Gastroesophageal sphincter (tissue), 4 donors: ENCODE measurements at regions not wholly inside any gene's neighbourhood (a gene's known extent, or its start where the extent isn't known, plus 50 kb on each side); places are given as distances from the start of the nearest gene placed in this dataset.

Experiments used
- ATAC-seq: fragments of 150-250 bp; one replicate; pipeline ENCODE4 v1.9.1; 2016; ENCODE audit warnings: mild to moderate bottlenecking, moderate library complexity
- H3K27ac ChIP-seq, 4 donors: fragments of 200-600 bp; sonication (generic) in 3 of 4; 1 replicate in 3 of 4; 2 replicates in 1 of 4; pipeline ENCODE4 v1.5.1; 2016 to 2019
- H3K27me3 ChIP-seq: fragments of 200-600 bp; sonication (generic); one replicate; pipeline ENCODE4 v1.5.1; 2019
- H3K36me3 ChIP-seq, 2 donors: fragments of 200-600 bp; sonication (generic); one replicate each; pipeline ENCODE4 v1.5.1; 2019; ENCODE audit warnings: control low read depth in 1 of 2
- H3K4me1 ChIP-seq, 3 donors: fragments of 200-600 bp; sonication (generic); 1 replicate in 2 of 3; 2 replicates in 1 of 3; pipeline ENCODE4 v1.5.1; 2016 to 2019; ENCODE audit warnings: control low read depth in 2 of 3
- H3K4me3 ChIP-seq, 2 donors: fragments of 200-600 bp; sonication (generic); one replicate each; pipeline ENCODE4 v1.5.1; 2019; ENCODE audit warnings: mild to moderate bottlenecking in 1 of 2, moderate library complexity in 1 of 2
- H3K9me3 ChIP-seq, 3 donors: fragments of 200-600 bp; sonication (generic); one replicate each; pipeline ENCODE4 v1.5.1; 2017 to 2019; ENCODE audit warnings: control low read depth in 2 of 3
- CTCF ChIP-seq, 4 experiments: fragments of 200-600 bp in 2 of 4; fragments of 450-650 bp in 2 of 4; sonication (generic) in 1 of 4; IDR thresholded peaks; one replicate each; pipeline ENCODE4 v1.5.1; 2017 to 2019; ENCODE audit warnings: antibody characterized with exemption in 4 of 4, mild to moderate bottlenecking in 2 of 4, moderate library complexity in 2 of 4
- EP300 ChIP-seq: sonication (generic); formaldehyde crosslinking; IDR thresholded peaks from one replicate; pipeline ENCODE4 v1.6.1; 2017; ENCODE audit warnings: antibody characterized with exemption, mild to moderate bottlenecking
- POLR2A ChIP-seq, 2 donors: fragments of 450-650 bp; IDR thresholded peaks; one replicate each; pipeline ENCODE4 v1.6.1; 2017; ENCODE audit warnings: antibody characterized with exemption in 2 of 2, mild to moderate bottlenecking in 2 of 2, moderate library complexity in 1 of 2
- POLR2AphosphoS5 ChIP-seq: sonication (generic); formaldehyde crosslinking; IDR thresholded peaks from one replicate; pipeline ENCODE4 v1.6.1; 2017; ENCODE audit warnings: antibody characterized with exemption
- WGBS, 2 donors: methylation state at CpG; one replicate each; pipeline ENCODE4 v1.1.5; 2018; ENCODE audit warnings: low coverage in 1 of 2; 5-methylcytosine and 5-hydroxymethylcytosine counted together

GRCh38 chr2:168346725-168347477 is 99.5 kb upstream of the STK39 start:
- Histone ChIP-seq H3K4me3 (peak overlapping the region; percentile 52 to 71), H3K27me3 (no peaks in the 10 kb centered on the region), H3K27ac (peak overlapping the region in 2 of 4 donors; percentile 20 to 65), H3K9me3 (no peaks in the 10 kb centered on the region), H3K4me1 (peaks cover 0 to 6% (median 0%) of the 10 kb centered on the region in 3 donors), H3K36me3 (no peaks in the 10 kb centered on the region)
- TF ChIP-seq CTCF (IDR thresholded peaks at IDR 0.05) (peak; percentile 79 to 93 (median 84)), EP300 (no peak), POLR2AphosphoS5 (no peak), POLR2A (IDR thresholded peaks at IDR 0.05) (no peak)
- peak; percentile 57 for ATAC-seq
- 12 to 15% methylated on average over 13 of the region's 13 CpGs for WGBS, 2 donors

GRCh38 chr2:168348076-168348475 is 100.7 kb upstream of the STK39 start:
- TF ChIP-seq CTCF (IDR thresholded peaks at IDR 0.05): peak in 3 of 4 experiments; percentile 29 to 47 (median 32)
- TF ChIP-seq EP300: no peak
- TF ChIP-seq POLR2AphosphoS5: no peak
- Histone ChIP-seq H3K27me3 (no peaks in the 10 kb centered on the region), H3K4me1 (peaks cover 0 to 6% (median 0%) of the 10 kb centered on the region in 3 donors), H3K4me3 (no peak overlapping the region), H3K27ac (no peak overlapping the region), H3K9me3 (peaks cover 0 to 2% (median 0%) of the 10 kb centered on the region in 3 donors), H3K36me3 (no peaks in the 10 kb centered on the region)
- 85 to 87% methylated on average over 2 of the region's 2 CpGs for WGBS, 2 donors
- ATAC-seq: no peak

GRCh38 chr2:168350380-168350779 is 103.0 kb upstream of the STK39 start:
- Histone ChIP-seq H3K9me3 (peaks cover 0 to 5% (median 0%) of the 10 kb centered on the region in 3 donors), H3K27ac (no peak overlapping the region), H3K4me3 (no peak overlapping the region), H3K36me3 (no peaks in the 10 kb centered on the region), H3K27me3 (no peaks in the 10 kb centered on the region), H3K4me1 (peaks cover 0 to 6% (median 0%) of the 10 kb centered on the region in 3 donors)
- no peak for ATAC-seq
- whole genome bisulfite sequencing, 2 donors: 94% methylated on average over 2 of the region's 2 CpGs
- no peak for TF ChIP-seq POLR2A (IDR thresholded peaks at IDR 0.05)
- TF ChIP-seq POLR2AphosphoS5: no peak
- TF ChIP-seq CTCF (IDR thresholded peaks at IDR 0.05): no peak
- TF ChIP-seq EP300: no peak

GRCh38 chr2:168353251-168353650 is 102.8 kb upstream of the CERS6 start:
- TF ChIP-seq POLR2AphosphoS5 (no peak), CTCF (IDR thresholded peaks at IDR 0.05) (no peak), EP300 (no peak), POLR2A (IDR thresholded peaks at IDR 0.05) (no peak)
- Histone ChIP-seq H3K36me3 (no peaks in the 10 kb centered on the region), H3K27ac (no peak overlapping the region), H3K9me3 (peaks cover 0 to 5% (median 0%) of the 10 kb centered on the region in 3 donors), H3K4me3 (no peak overlapping the region), H3K4me1 (no peaks in the 10 kb centered on the region), H3K27me3 (no peaks in the 10 kb centered on the region)
- ATAC-seq: no peak
- WGBS, 2 donors: 90 to 95% methylated on average over 2 of the region's 2 CpGs

GRCh38 chr2:168354499-168354898 is 101.6 kb upstream of the CERS6 start:
- no peaks in the 10 kb centered on the region for H3K4me1 ChIP-seq
- ATAC-seq: no peak

More at GRCh38 chr2:168354499-168354898, 101.6 kb upstream of the CERS6 start:
- no peak for TF ChIP-seq POLR2AphosphoS5
- TF ChIP-seq EP300: no peak
- no peak for TF ChIP-seq POLR2A (IDR thresholded peaks at IDR 0.05)
- no peak for TF ChIP-seq CTCF (IDR thresholded peaks at IDR 0.05)
- H3K27ac ChIP-seq: no peak overlapping the region
- no peak overlapping the region for H3K4me3 ChIP-seq
- no peaks in the 10 kb centered on the region for H3K27me3 ChIP-seq
- H3K36me3 ChIP-seq: no peaks in the 10 kb centered on the region
- peaks cover 0 to 5% (median 0%) of the 10 kb centered on the region in 3 donors for H3K9me3 ChIP-seq
- 86 to 95% methylated on average over 1 of the region's 1 CpG for WGBS, 2 donors
